K562 (cell line): ENCODE measurements at regions not wholly inside any gene's neighbourhood (a gene's known extent, or its start where the extent isn't known, plus 50 kb on each side); places are given as distances from the start of the nearest gene placed in this dataset.
A peak's percentile ranks its signal among the peaks of the same experiment; 100 is the strongest.

ENCODE experiments used
- PML ChIP-seq: IDR thresholded peaks from 2 replicates; pipeline ENCODE4 v1.6.1; 2012; ENCODE audit warnings: low read length, inconsistent platforms
- POLR2B ChIP-seq: fragments of 450-650 bp; IDR thresholded peaks from 2 replicates; pipeline ENCODE4 v1.6.1; 2018; ENCODE audit warnings: low read depth; ENCODE audit not compliant: partially characterized antibody
- SLC30A9 ChIP-seq: fragments of 250-450 bp; sonication (Bioruptor Pico); IDR thresholded peaks from 2 replicates; pipeline ENCODE4 v1.8.0; 2022; ENCODE audit warnings: mild to moderate bottlenecking, moderate library complexity
- ZNF3 ChIP-seq: fragments of 250-450 bp; sonication (Bioruptor Pico); IDR thresholded peaks from 2 replicates; pipeline ENCODE4 v1.5.0; 2021; ENCODE audit warnings: mild to moderate bottlenecking, moderate library complexity
- TF ChIP-seq, protein P1 (sequence below): sonication (generic); formaldehyde crosslinking; IDR thresholded peaks from 2 replicates; pipeline ENCODE4 v1.8.1; 2023; ENCODE audit warnings: missing genetic modification reagents, mild to moderate bottlenecking, borderline replicate concordance
- TF ChIP-seq, protein P2 (sequence below): fragments of 450-650 bp; IDR thresholded peaks from 2 replicates; pipeline ENCODE4 v1.6.1; 2016; ENCODE audit warnings: mild to moderate bottlenecking, moderate library complexity
- TF ChIP-seq, protein P3 (sequence below): fragments of 450-650 bp; formaldehyde crosslinking; IDR thresholded peaks from 2 replicates; pipeline ENCODE4 v1.4.0; 2022; ENCODE audit warnings: missing genetic modification characterization
- TF ChIP-seq, protein P4 (sequence below): fragments of 450-650 bp; IDR thresholded peaks from 2 replicates; pipeline ENCODE4 v1.6.1; 2016; ENCODE audit warnings: missing biosample characterization, missing genetic modification characterization

DNA sequence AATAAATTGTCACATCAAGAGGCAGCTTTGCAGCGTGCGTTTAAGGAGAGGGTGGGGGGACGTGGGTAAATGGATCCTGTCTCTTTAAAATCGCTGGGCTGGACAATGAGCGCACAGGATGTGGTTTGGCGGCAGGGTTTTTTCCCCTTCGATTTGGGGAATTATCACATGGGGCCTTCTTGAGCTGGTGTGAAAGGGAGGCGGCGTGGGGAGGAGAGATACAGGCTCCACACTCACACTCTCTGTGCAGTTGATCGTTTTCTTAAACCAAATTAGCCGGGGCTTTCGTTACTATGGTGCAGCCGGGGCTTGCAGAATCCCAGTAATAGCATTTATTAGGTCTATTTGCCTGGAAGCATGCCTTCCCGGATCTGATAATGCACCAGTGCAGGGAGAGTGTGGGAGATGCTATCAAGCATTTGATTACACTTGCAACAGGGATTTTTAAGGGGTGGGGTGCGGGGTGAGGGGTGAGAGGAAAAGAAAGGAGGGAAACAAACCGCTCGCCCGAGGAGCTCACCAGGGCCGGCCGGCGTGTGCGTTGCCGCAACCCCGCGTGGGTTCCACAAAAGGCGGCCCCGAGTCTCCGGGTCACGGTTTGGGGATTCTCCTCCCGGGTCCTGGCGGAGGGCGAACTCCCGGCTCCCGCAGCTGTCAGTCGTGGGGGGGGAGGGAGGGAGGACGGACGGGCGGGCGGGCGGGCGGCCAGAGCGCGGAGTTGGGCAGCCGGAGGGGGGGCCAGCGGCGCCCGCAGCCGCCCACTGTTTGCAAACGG lies 58.8 kb upstream of the GSE1 start (continued):
- TF ChIP-seq, protein P1, sequence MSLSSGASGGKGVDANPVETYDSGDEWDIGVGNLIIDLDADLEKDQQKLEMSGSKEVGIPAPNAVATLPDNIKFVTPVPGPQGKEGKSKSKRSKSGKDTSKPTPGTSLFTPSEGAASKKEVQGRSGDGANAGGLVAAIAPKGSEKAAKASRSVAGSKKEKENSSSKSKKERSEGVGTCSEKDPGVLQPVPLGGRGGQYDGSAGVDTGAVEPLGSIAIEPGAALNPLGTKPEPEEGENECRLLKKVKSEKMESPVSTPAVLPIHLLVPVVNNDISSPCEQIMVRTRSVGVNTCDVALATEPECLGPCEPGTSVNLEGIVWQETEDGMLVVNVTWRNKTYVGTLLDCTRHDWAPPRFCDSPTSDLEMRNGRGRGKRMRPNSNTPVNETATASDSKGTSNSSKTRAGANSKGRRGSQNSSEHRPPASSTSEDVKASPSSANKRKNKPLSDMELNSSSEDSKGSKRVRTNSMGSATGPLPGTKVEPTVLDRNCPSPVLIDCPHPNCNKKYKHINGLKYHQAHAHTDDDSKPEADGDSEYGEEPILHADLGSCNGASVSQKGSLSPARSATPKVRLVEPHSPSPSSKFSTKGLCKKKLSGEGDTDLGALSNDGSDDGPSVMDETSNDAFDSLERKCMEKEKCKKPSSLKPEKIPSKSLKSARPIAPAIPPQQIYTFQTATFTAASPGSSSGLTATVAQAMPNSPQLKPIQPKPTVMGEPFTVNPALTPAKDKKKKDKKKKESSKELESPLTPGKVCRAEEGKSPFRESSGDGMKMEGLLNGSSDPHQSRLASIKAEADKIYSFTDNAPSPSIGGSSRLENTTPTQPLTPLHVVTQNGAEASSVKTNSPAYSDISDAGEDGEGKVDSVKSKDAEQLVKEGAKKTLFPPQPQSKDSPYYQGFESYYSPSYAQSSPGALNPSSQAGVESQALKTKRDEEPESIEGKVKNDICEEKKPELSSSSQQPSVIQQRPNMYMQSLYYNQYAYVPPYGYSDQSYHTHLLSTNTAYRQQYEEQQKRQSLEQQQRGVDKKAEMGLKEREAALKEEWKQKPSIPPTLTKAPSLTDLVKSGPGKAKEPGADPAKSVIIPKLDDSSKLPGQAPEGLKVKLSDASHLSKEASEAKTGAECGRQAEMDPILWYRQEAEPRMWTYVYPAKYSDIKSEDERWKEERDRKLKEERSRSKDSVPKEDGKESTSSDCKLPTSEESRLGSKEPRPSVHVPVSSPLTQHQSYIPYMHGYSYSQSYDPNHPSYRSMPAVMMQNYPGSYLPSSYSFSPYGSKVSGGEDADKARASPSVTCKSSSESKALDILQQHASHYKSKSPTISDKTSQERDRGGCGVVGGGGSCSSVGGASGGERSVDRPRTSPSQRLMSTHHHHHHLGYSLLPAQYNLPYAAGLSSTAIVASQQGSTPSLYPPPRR = no peak
- TF ChIP-seq, protein P2, sequence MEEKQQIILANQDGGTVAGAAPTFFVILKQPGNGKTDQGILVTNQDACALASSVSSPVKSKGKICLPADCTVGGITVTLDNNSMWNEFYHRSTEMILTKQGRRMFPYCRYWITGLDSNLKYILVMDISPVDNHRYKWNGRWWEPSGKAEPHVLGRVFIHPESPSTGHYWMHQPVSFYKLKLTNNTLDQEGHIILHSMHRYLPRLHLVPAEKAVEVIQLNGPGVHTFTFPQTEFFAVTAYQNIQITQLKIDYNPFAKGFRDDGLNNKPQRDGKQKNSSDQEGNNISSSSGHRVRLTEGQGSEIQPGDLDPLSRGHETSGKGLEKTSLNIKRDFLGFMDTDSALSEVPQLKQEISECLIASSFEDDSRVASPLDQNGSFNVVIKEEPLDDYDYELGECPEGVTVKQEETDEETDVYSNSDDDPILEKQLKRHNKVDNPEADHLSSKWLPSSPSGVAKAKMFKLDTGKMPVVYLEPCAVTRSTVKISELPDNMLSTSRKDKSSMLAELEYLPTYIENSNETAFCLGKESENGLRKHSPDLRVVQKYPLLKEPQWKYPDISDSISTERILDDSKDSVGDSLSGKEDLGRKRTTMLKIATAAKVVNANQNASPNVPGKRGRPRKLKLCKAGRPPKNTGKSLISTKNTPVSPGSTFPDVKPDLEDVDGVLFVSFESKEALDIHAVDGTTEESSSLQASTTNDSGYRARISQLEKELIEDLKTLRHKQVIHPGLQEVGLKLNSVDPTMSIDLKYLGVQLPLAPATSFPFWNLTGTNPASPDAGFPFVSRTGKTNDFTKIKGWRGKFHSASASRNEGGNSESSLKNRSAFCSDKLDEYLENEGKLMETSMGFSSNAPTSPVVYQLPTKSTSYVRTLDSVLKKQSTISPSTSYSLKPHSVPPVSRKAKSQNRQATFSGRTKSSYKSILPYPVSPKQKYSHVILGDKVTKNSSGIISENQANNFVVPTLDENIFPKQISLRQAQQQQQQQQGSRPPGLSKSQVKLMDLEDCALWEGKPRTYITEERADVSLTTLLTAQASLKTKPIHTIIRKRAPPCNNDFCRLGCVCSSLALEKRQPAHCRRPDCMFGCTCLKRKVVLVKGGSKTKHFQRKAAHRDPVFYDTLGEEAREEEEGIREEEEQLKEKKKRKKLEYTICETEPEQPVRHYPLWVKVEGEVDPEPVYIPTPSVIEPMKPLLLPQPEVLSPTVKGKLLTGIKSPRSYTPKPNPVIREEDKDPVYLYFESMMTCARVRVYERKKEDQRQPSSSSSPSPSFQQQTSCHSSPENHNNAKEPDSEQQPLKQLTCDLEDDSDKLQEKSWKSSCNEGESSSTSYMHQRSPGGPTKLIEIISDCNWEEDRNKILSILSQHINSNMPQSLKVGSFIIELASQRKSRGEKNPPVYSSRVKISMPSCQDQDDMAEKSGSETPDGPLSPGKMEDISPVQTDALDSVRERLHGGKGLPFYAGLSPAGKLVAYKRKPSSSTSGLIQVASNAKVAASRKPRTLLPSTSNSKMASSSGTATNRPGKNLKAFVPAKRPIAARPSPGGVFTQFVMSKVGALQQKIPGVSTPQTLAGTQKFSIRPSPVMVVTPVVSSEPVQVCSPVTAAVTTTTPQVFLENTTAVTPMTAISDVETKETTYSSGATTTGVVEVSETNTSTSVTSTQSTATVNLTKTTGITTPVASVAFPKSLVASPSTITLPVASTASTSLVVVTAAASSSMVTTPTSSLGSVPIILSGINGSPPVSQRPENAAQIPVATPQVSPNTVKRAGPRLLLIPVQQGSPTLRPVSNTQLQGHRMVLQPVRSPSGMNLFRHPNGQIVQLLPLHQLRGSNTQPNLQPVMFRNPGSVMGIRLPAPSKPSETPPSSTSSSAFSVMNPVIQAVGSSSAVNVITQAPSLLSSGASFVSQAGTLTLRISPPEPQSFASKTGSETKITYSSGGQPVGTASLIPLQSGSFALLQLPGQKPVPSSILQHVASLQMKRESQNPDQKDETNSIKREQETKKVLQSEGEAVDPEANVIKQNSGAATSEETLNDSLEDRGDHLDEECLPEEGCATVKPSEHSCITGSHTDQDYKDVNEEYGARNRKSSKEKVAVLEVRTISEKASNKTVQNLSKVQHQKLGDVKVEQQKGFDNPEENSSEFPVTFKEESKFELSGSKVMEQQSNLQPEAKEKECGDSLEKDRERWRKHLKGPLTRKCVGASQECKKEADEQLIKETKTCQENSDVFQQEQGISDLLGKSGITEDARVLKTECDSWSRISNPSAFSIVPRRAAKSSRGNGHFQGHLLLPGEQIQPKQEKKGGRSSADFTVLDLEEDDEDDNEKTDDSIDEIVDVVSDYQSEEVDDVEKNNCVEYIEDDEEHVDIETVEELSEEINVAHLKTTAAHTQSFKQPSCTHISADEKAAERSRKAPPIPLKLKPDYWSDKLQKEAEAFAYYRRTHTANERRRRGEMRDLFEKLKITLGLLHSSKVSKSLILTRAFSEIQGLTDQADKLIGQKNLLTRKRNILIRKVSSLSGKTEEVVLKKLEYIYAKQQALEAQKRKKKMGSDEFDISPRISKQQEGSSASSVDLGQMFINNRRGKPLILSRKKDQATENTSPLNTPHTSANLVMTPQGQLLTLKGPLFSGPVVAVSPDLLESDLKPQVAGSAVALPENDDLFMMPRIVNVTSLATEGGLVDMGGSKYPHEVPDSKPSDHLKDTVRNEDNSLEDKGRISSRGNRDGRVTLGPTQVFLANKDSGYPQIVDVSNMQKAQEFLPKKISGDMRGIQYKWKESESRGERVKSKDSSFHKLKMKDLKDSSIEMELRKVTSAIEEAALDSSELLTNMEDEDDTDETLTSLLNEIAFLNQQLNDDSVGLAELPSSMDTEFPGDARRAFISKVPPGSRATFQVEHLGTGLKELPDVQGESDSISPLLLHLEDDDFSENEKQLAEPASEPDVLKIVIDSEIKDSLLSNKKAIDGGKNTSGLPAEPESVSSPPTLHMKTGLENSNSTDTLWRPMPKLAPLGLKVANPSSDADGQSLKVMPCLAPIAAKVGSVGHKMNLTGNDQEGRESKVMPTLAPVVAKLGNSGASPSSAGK = no peak
- TF ChIP-seq SLC30A9 (CRISPR knock-in tag) = no peak
- TF ChIP-seq, protein P3, sequence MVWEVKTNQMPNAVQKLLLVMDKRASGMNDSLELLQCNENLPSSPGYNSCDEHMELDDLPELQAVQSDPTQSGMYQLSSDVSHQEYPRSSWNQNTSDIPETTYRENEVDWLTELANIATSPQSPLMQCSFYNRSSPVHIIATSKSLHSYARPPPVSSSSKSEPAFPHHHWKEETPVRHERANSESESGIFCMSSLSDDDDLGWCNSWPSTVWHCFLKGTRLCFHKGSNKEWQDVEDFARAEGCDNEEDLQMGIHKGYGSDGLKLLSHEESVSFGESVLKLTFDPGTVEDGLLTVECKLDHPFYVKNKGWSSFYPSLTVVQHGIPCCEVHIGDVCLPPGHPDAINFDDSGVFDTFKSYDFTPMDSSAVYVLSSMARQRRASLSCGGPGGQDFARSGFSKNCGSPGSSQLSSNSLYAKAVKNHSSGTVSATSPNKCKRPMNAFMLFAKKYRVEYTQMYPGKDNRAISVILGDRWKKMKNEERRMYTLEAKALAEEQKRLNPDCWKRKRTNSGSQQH (CRISPR knock-in tag) = no peak; the same call in 1 of the 2 replicates
- TF ChIP-seq PML = peak; percentile 94
- TF ChIP-seq ZNF3 (CRISPR knock-in tag) = no peak
- TF ChIP-seq, protein P4, sequence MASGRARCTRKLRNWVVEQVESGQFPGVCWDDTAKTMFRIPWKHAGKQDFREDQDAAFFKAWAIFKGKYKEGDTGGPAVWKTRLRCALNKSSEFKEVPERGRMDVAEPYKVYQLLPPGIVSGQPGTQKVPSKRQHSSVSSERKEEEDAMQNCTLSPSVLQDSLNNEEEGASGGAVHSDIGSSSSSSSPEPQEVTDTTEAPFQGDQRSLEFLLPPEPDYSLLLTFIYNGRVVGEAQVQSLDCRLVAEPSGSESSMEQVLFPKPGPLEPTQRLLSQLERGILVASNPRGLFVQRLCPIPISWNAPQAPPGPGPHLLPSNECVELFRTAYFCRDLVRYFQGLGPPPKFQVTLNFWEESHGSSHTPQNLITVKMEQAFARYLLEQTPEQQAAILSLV (tag) = no peak
- TF ChIP-seq POLR2B = peak; percentile 88
